Mucosa of rectum (tissue), 2 donors: ENCODE measurements at regions not wholly inside any gene's neighbourhood (a gene's known extent, or its start where the extent isn't known, plus 50 kb on each side); places are given as distances from the start of the nearest gene placed in this dataset.
"Not testable (repeated sequence)": the region's sequence is repeated elsewhere in the genome, so short reads cannot be mapped to it uniquely, and the experiment has no call there.

Source experiments
- H3K27ac ChIP-seq, 2 donors: one replicate each; pipeline ENCODE4 v1.7.0; 2013; ENCODE audit warnings: inconsistent platforms in 2 of 2, low read depth in 2 of 2, low read length in 2 of 2
- H3K27me3 ChIP-seq, 2 donors: one replicate each; pipeline ENCODE4 v1.7.0; 2013; ENCODE audit warnings: low read length in 2 of 2; ENCODE audit not compliant: control insufficient read depth in 2 of 2, insufficient read depth in 2 of 2
- H3K36me3 ChIP-seq, 2 donors: one replicate each; pipeline ENCODE4 v1.7.0; 2013; ENCODE audit warnings: low read length in 2 of 2; ENCODE audit not compliant: control insufficient read depth in 2 of 2, insufficient read depth in 2 of 2
- H3K4me1 ChIP-seq, 2 donors: one replicate each; pipeline ENCODE4 v1.7.0; 2013; ENCODE audit warnings: low read length in 2 of 2, mild to moderate bottlenecking in 1 of 2; ENCODE audit not compliant: control insufficient read depth in 2 of 2, insufficient read depth in 2 of 2
- H3K4me3 ChIP-seq, 2 donors: one replicate each; pipeline ENCODE4 v1.7.0; 2013; ENCODE audit warnings: low read length in 2 of 2
- H3K9ac ChIP-seq, 2 donors: one replicate each; pipeline ENCODE4 v1.7.0; 2013; ENCODE audit warnings: low read length in 2 of 2, low read depth in 1 of 2, mild to moderate bottlenecking in 1 of 2
- H3K9me3 ChIP-seq, 2 donors: one replicate each; pipeline ENCODE4 v1.7.0; 2013; ENCODE audit warnings: low read length in 2 of 2; ENCODE audit not compliant: control insufficient read depth in 2 of 2
- donor health status: healthy.
- donor health status: Normal muscosa, but diverticular disease.

GRCh38 chr21:35713914-35714313, 346.4 kb downstream of the SETD4 start:
- Histone ChIP-seq H3K4me3 (no peak overlapping the region), H3K36me3 (no peaks in the 10 kb centered on the region), H3K4me1 (no peaks in the 10 kb centered on the region), H3K9me3 (no peaks in the 10 kb centered on the region), H3K27me3 (peaks cover 4% of the 10 kb centered on the region in 2 donors), H3K27ac (no peak overlapping the region), H3K9ac (no peak overlapping the region)

GRCh38 chr21:35711661-35712060, 348.7 kb downstream of the SETD4 start:
- H3K9me3 ChIP-seq = no peaks in the 10 kb centered on the region
- no peaks in the 10 kb centered on the region for H3K36me3 ChIP-seq
- H3K4me3 ChIP-seq = no peak overlapping the region
- H3K27me3 ChIP-seq = peaks cover 4% of the 10 kb centered on the region in 2 donors
- no peaks in the 10 kb centered on the region for H3K4me1 ChIP-seq
- H3K27ac ChIP-seq = no peak overlapping the region
- H3K9ac ChIP-seq = no peak overlapping the region

GRCh38 chr21:35711213-35711612, 349.1 kb downstream of the SETD4 start:
- no peaks in the 10 kb centered on the region for H3K36me3 ChIP-seq
- H3K9ac ChIP-seq = no peak overlapping the region
- H3K9me3 ChIP-seq = no peaks in the 10 kb centered on the region
- no peak overlapping the region for H3K27ac ChIP-seq
- H3K27me3 ChIP-seq = peaks cover 4% of the 10 kb centered on the region in 2 donors
- no peak overlapping the region for H3K4me3 ChIP-seq
- no peaks in the 10 kb centered on the region for H3K4me1 ChIP-seq

GRCh38 chr21:35709990-35710389, 350.3 kb downstream of the SETD4 start:
- H3K4me1 ChIP-seq, H3K36me3 ChIP-seq, H3K9me3 ChIP-seq, H3K9ac ChIP-seq, H3K27me3 ChIP-seq, H3K4me3 ChIP-seq, H3K27ac ChIP-seq: not testable (repeated sequence)

GRCh38 chr21:35705888-35706287, 354.4 kb downstream of the SETD4 start:
- H3K27me3 ChIP-seq = peaks cover 0 to 4% of the 10 kb centered on the region in 2 donors
- H3K4me1 ChIP-seq = no peaks in the 10 kb centered on the region
- no peak overlapping the region for H3K27ac ChIP-seq
- no peak overlapping the region for H3K4me3 ChIP-seq
- no peak overlapping the region for H3K9ac ChIP-seq
- H3K36me3 ChIP-seq = no peaks in the 10 kb centered on the region
- H3K9me3 ChIP-seq = no peaks in the 10 kb centered on the region

- no peak overlapping the region for H3K4me3 ChIP-seq
- no peaks in the 10 kb centered on the region for H3K36me3 ChIP-seq
- H3K27ac ChIP-seq = no peak overlapping the region
- H3K4me1 ChIP-seq = no peaks in the 10 kb centered on the region
- H3K27me3 ChIP-seq = peaks cover 0 to 2% of the 10 kb centered on the region in 2 donors
- H3K9ac ChIP-seq = no peak overlapping the region
- H3K9me3 ChIP-seq = no peaks in the 10 kb centered on the region
These were observed 355.0 kb downstream of the SETD4 start for GRCh38 chr21:35705237-35705887.

- no peaks in the 10 kb centered on the region for H3K4me1 ChIP-seq
- no peak overlapping the region for H3K4me3 ChIP-seq
- H3K36me3 ChIP-seq = no peaks in the 10 kb centered on the region
- no peaks in the 10 kb centered on the region for H3K27me3 ChIP-seq
- no peak overlapping the region for H3K9ac ChIP-seq
- no peak overlapping the region for H3K27ac ChIP-seq
- no peaks in the 10 kb centered on the region for H3K9me3 ChIP-seq
These were observed 356.6 kb downstream of the SETD4 start for GRCh38 chr21:35703704-35704103.

GRCh38 chr21:35699361-35699760, 361.0 kb downstream of the SETD4 start:
- Histone ChIP-seq H3K4me3 (no peak overlapping the region), H3K36me3 (no peaks in the 10 kb centered on the region), H3K4me1 (no peaks in the 10 kb centered on the region), H3K27me3 (no peaks in the 10 kb centered on the region), H3K27ac (no peak overlapping the region), H3K9ac (no peak overlapping the region), H3K9me3 (no peaks in the 10 kb centered on the region)

- H3K9me3 ChIP-seq = no peaks in the 10 kb centered on the region
- H3K36me3 ChIP-seq = no peaks in the 10 kb centered on the region
- H3K4me3 ChIP-seq = no peak overlapping the region
- no peaks in the 10 kb centered on the region for H3K27me3 ChIP-seq
- H3K4me1 ChIP-seq = no peaks in the 10 kb centered on the region
- H3K27ac ChIP-seq = no peak overlapping the region
- H3K9ac ChIP-seq = no peak overlapping the region
These were observed 363.0 kb downstream of the SETD4 start for GRCh38 chr21:35697321-35697808.

- Histone ChIP-seq H3K9ac (no peak overlapping the region), H3K36me3 (no peaks in the 10 kb centered on the region), H3K4me1 (no peaks in the 10 kb centered on the region), H3K27me3 (no peaks in the 10 kb centered on the region), H3K27ac (no peak overlapping the region), H3K4me3 (no peak overlapping the region), H3K9me3 (no peaks in the 10 kb centered on the region)
These were observed 363.7 kb downstream of the SETD4 start for GRCh38 chr21:35696644-35697043.
